ENCODE measurements at regions not wholly inside any gene's neighbourhood (a gene's known extent, or its start where the extent isn't known, plus 50 kb on each side); places are given as distances from the start of the nearest gene placed in this dataset.

- Histone ChIP-seq H3K56ac (ENCODE audit: insufficient read length, low read depth, low read length) (no peak overlapping the region), H3K23me2 (ENCODE audit: insufficient read length, low read depth, low read length, poor library complexity, severe bottlenecking) (no peaks in the 10 kb centered on the region), H3K27ac (ENCODE audit: insufficient read length, low read depth, low read length) (no peak overlapping the region), H3K9me3 (ENCODE audit: control insufficient read depth, low read depth, low read length) (no peaks in the 10 kb centered on the region), H4K20me1 (ENCODE audit: control insufficient read depth, insufficient read depth, insufficient read length) (no peaks in the 10 kb centered on the region), H3K4ac (ENCODE audit: low read depth, low read length) (no peak overlapping the region), H2BK15ac (ENCODE audit: low read depth, low read length) (no peak overlapping the region), H2BK12ac (ENCODE audit: insufficient read length, low read depth, low read length) (no peak overlapping the region), H3K4me2 (ENCODE audit: insufficient read depth, insufficient read length, low read length) (no peak overlapping the region), H2BK20ac (ENCODE audit: low read depth, low read length, poor library complexity, severe bottlenecking) (no peak overlapping the region), H3T11ph (ENCODE audit: low read length) (no peak overlapping the region), H2AK5ac (ENCODE audit: insufficient read length, low read length) (no peak overlapping the region), H3K79me1 (ENCODE audit: insufficient read depth, low read depth, low read length, poor library complexity, severe bottlenecking) (no peaks in the 10 kb centered on the region), H3K4me1 (ENCODE audit: insufficient read depth, low read length) (no peaks in the 10 kb centered on the region), H3K79me2 (ENCODE audit: insufficient read depth, low read length) (no peaks in the 10 kb centered on the region), H4K5ac (ENCODE audit: insufficient read length, low read depth, low read length) (no peak overlapping the region), H3K9ac (ENCODE audit: extremely low read depth, insufficient read length, low read length) (no peak overlapping the region), H3K18ac (ENCODE audit: insufficient read length, low read depth, low read length) (no peak overlapping the region), H3K23ac (ENCODE audit: insufficient read length, low read depth, low read length) (no peak overlapping the region), H3K27me3 (ENCODE audit: insufficient read depth, low read length) (no peaks in the 10 kb centered on the region), H4K91ac (ENCODE audit: insufficient read length, low read depth, low read length) (no peak overlapping the region), H2AFZ (ENCODE audit: low read length) (no peak overlapping the region), H4K8ac (replicated peaks; ENCODE audit: insufficient read length, low read depth, low read length) (no peak overlapping the region), H3K14ac (ENCODE audit: insufficient read depth, low read length) (no peak overlapping the region), H2BK120ac (ENCODE audit: low read depth, low read length, poor library complexity, severe bottlenecking) (no peak overlapping the region), H2BK5ac (ENCODE audit: insufficient read length, low read length) (no peak overlapping the region)
- H3K36me3 Mint-ChIP-seq (ENCODE audit: insufficient read depth in 1 of 3, low read depth in 3 of 3), result no peaks in the 10 kb centered on the region
- H3K4me3 Mint-ChIP-seq, result no peak overlapping the region
- H3K9me3 Mint-ChIP-seq, result no peaks in the 10 kb centered on the region
- H3K27ac Mint-ChIP-seq, result no peak overlapping the region
- no peak for TF ChIP-seq CTCF (conservative IDR thresholded peaks at IDR 0.05)
- H3K4me1 Mint-ChIP-seq, result no peaks in the 10 kb centered on the region
- H3K27me3 Mint-ChIP-seq (ENCODE audit: low read depth), result no peaks in the 10 kb centered on the region
- no peak for DNase-seq
Measured at GRCh38 chr7:88477976-88478375, 171.3 kb upstream of the STEAP4 start.
